ENCODE measurements at regions not wholly inside any gene's neighbourhood (a gene's known extent, or its start where the extent isn't known, plus 50 kb on each side); places are given as distances from the start of the nearest gene placed in this dataset.

DNA sequence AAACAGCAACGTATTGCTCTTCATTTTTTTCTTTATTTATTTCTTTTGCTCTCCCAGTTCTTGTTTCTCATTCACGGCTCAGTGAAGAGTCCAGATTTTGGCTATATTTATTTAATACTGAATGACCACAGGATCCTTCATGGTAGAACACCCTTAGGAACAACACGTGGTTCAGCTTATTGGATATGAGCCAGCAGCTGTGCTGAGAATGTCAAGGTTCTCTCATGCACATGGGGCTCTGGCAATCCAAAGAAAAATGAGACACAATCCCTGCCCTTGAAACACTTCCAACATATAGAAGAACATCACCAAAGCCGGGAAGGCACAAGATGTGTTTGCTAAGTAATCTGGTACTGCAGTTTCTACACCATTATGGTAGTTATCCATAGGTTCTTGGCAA, 852.9 kb downstream of the SORCS1 start:
- Histone ChIP-seq H3K9me3 (replicated peaks in 1 of 3) (no peaks in the 10 kb centered on the region), H3K27me3 (no peaks in the 10 kb centered on the region), H3K4me3 (no peak overlapping the region), H3K4me1 (replicated peaks in 1 of 2) (peaks cover 0 to 6% of the 10 kb centered on the region in 2 donors), H3K36me3 (replicated peaks in 1 of 2) (no peaks in the 10 kb centered on the region), H3K27ac (no peak overlapping the region)
- WGBS, 4 donors = 36 to 42% (median 37%) methylated on average over 4 of the region's 4 CpGs
- DNase-seq = peak; percentile 55 to 79 (median 72)
- TF ChIP-seq, protein P1, sequence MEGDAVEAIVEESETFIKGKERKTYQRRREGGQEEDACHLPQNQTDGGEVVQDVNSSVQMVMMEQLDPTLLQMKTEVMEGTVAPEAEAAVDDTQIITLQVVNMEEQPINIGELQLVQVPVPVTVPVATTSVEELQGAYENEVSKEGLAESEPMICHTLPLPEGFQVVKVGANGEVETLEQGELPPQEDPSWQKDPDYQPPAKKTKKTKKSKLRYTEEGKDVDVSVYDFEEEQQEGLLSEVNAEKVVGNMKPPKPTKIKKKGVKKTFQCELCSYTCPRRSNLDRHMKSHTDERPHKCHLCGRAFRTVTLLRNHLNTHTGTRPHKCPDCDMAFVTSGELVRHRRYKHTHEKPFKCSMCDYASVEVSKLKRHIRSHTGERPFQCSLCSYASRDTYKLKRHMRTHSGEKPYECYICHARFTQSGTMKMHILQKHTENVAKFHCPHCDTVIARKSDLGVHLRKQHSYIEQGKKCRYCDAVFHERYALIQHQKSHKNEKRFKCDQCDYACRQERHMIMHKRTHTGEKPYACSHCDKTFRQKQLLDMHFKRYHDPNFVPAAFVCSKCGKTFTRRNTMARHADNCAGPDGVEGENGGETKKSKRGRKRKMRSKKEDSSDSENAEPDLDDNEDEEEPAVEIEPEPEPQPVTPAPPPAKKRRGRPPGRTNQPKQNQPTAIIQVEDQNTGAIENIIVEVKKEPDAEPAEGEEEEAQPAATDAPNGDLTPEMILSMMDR (IDR thresholded peaks at IDR 0.05) = no peak
- no peak for TF ChIP-seq POLR2A (IDR thresholded peaks at IDR 0.05)
- intact Hi-C loops (cut with DNase I) = no loop called here

DNA sequence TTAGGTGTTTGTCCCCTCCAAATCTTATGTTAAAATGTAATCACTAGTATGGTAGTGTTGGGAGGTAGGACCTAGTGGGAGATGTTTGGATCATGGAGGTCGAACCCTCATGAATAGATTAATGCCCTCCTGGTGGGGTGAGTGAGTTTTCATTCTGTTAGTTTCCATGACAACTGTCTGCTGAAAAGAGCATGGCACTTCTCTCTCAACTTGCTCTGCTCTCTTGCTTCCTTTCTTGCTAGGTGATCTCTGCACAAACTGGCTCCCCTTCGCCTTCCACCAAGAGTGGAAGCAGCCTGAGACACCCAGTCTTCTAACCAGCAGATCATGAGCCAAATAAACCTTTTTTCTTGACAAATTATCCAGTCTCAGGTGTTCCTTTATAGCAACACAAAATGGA, 853.9 kb downstream of the SORCS1 start:
- WGBS, 4 donors = 63 to 85% (median 77%) methylated on average over 2 of the region's 2 CpGs
- Histone ChIP-seq H3K36me3 (replicated peaks in 1 of 2) (no peaks in the 10 kb centered on the region), H3K27me3 (no peaks in the 10 kb centered on the region)

DNA sequence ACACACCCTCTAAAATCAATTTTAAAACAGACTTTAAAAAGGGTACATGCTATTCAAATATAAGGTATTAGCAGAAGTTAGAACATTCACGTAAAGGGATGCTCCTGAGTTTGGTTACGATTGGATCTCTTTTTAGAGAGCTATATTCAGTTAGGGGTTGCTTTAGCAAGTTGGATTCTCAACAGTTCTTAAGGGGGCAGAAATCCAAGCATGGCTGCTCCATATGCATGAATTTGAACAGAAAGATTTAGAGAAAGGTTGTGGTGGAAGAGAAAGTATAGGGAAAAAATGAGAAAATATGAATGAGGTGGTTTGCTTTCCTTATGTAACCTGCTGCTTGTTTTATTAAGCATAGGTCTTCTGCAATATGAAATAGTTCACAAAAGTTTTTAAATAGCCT, 855.1 kb downstream of the SORCS1 start:
- intact Hi-C loops (cut with DNase I) = no loop called here
- H3K27ac ChIP-seq = no peak overlapping the region
- DNase-seq = no peak
- peaks cover 0 to 6% of the 10 kb centered on the region in 2 donors for H3K4me1 ChIP-seq (replicated peaks in 1 of 2)
- no peaks in the 10 kb centered on the region for H3K9me3 ChIP-seq (replicated peaks in 1 of 3)
- no peak overlapping the region for H3K4me3 ChIP-seq
- 89 to 92% (median 91%) methylated on average over 2 of the region's 2 CpGs for WGBS, 4 donors
- no peak for TF ChIP-seq POLR2A (IDR thresholded peaks at IDR 0.05)
- TF ChIP-seq, protein P1 (IDR thresholded peaks at IDR 0.05) = no peak
- no peaks in the 10 kb centered on the region for H3K36me3 ChIP-seq (replicated peaks in 1 of 2)
- no peaks in the 10 kb centered on the region for H3K27me3 ChIP-seq

More for the DNA sequence above, 853.9 kb downstream of the SORCS1 start:
- no peaks in the 10 kb centered on the region for H3K9me3 ChIP-seq (replicated peaks in 1 of 3)
- no peak for DNase-seq
- intact Hi-C loops (cut with DNase I) = no loop called here
- peaks cover 0 to 6% of the 10 kb centered on the region in 2 donors for H3K4me1 ChIP-seq (replicated peaks in 1 of 2)
- no peak for TF ChIP-seq POLR2A (IDR thresholded peaks at IDR 0.05)
- TF ChIP-seq, protein P1 (IDR thresholded peaks at IDR 0.05) = no peak
- H3K27ac ChIP-seq = no peak overlapping the region
- H3K4me3 ChIP-seq = no peak overlapping the region

DNA sequence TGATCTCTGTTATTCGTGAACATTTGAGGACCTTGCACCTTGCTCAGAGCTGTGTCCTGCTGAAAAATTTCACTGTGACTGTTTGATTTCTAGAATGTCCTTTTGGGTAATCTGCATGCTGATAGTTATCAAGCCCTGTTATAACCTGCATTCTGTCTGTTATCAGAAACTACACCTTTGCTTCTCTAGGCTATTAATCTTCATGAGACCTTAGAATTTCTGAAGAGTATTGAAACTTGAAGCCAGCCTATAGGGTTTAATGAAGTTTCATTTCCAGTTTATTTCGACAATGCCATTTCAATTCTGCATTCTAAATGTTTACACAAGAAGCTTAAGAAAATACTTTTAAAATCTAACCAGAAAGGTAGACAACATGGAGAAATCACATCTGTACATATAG, 856.2 kb downstream of the SORCS1 start:
- 80 to 89% (median 84%) methylated on average over 2 of the region's 2 CpGs for WGBS, 4 donors
- intact Hi-C loops (cut with DNase I) = no loop called here
- H3K27me3 ChIP-seq = no peaks in the 10 kb centered on the region

More for the DNA sequence above, 856.2 kb downstream of the SORCS1 start:
- peaks cover 0 to 6% of the 10 kb centered on the region in 2 donors for H3K4me1 ChIP-seq (replicated peaks in 1 of 2)
- DNase-seq = no peak
- TF ChIP-seq POLR2A (IDR thresholded peaks at IDR 0.05) = no peak
- TF ChIP-seq, protein P1 (IDR thresholded peaks at IDR 0.05) = no peak
- H3K36me3 ChIP-seq (replicated peaks in 1 of 2) = no peaks in the 10 kb centered on the region
- H3K4me3 ChIP-seq = no peak overlapping the region
- no peak overlapping the region for H3K27ac ChIP-seq
- H3K9me3 ChIP-seq (replicated peaks in 1 of 3) = no peaks in the 10 kb centered on the region

Data from adrenal gland (tissue), 9 donors.